K562 (cell line): ENCODE measurements at regions not wholly inside any gene's neighbourhood (a gene's known extent, or its start where the extent isn't known, plus 50 kb on each side); places are given as distances from the start of the nearest gene placed in this dataset.

ENCODE experiments used
- ATAC-seq: fragments of 200-7000 bp; cut with Tn5 transposase; 3 replicates; pipeline ENCODE4 v1.9.1; 2020; ENCODE audit warnings: moderate library complexity
- BruUV-seq: library from RNA; stranded (reverse); fragments of 400-500 nt; replicated peaks from 2 replicates; lab custom pipeline; 2021; lab: Mats Ljungman, UMichigan
- CTCF ChIA-PET: fragments of 300-600 bp; formaldehyde crosslinking; extraction: SDS; loops from one replicate; lab custom pipeline; 2021; ENCODE audit warnings: low intra/inter-chr PET ratio; lab: Yijun Ruan, JAX
- POLR2A ChIA-PET: fragments of 300-600, 350-650 bp; sonication (Branson Sonifier 250); formaldehyde crosslinking; extraction: SDS; loops from one replicate; lab custom pipeline; 2021; ENCODE audit warnings: antibody characterized with exemption, inconsistent platforms; lab: Yijun Ruan, JAX
- DNase-seq, 4 experiments: peaks; one replicate each; pipeline versions ENCODE4 v3.0.0 to v3.0.0-alpha.2; 2011 to 2018; ENCODE audit warnings: low spot score in 3 of 4, mixed read lengths in 3 of 4; ENCODE audit errors: extremely low read depth in 1 of 4
- FAIRE-seq: peaks from 2 replicates; lab custom pipeline; 2011; peaks lifted over from hg19 to GRCh38; lab: Jason Lieb, UNC
- H2AFZ ChIP-seq: 2 replicates; pipeline ENCODE4 v1.6.0; 2011; ENCODE audit warnings: low read depth, low read length, control low read depth, inconsistent platforms
- H3K27ac ChIP-seq: fragments of 200-600 bp; 3 replicates; pipeline ENCODE4 v1.8.0; 2011; ENCODE audit warnings: low read depth, mild to moderate bottlenecking, control low read depth, inconsistent platforms, low read length, moderate library complexity, mixed read lengths; ENCODE audit errors: extremely low read depth
- H3K27me3 ChIP-seq, 2 experiments: fragments of 300-600 bp in 1 of 2; 2 replicates in 1 of 2; 3 replicates in 1 of 2; pipeline versions ENCODE4 v1.6.0 to v1.8.0; 2011; ENCODE audit warnings: inconsistent platforms in 2 of 2, low read length in 2 of 2, mild to moderate bottlenecking in 1 of 2, mixed read lengths in 1 of 2, moderate library complexity in 1 of 2; ENCODE audit not compliant: control insufficient read depth in 2 of 2, insufficient read depth in 2 of 2
- H3K36me3 ChIP-seq: fragments of 300-600 bp; 3 replicates; pipeline ENCODE4 v1.8.0; 2011; ENCODE audit warnings: mild to moderate bottlenecking, low read length, inconsistent platforms; ENCODE audit not compliant: control insufficient read depth, insufficient read depth
- H3K4me1 ChIP-seq, 2 experiments: fragments of 200-600 bp in 1 of 2; replicated peaks in 1 of 2; 2 replicates in 1 of 2; 3 replicates in 1 of 2; pipeline versions ENCODE4 v1.5.1 to v1.8.0; 2011; ENCODE audit warnings: inconsistent platforms in 2 of 2, low read length in 2 of 2, mild to moderate bottlenecking in 1 of 2, mixed read lengths in 1 of 2, moderate library complexity in 1 of 2; ENCODE audit not compliant: control insufficient read depth in 2 of 2, insufficient read depth in 2 of 2
- H3K4me2 ChIP-seq: 2 replicates; pipeline ENCODE4 v1.6.1; 2011; ENCODE audit warnings: low read length, control low read depth, inconsistent platforms, mixed read lengths; ENCODE audit not compliant: insufficient read depth
- H3K4me3 ChIP-seq: fragments of 200-600 bp; sonication (generic), shearing (Covaris generic); 2 replicates; pipeline ENCODE4 v1.5.1; 2016; ENCODE audit warnings: control low read depth, inconsistent platforms
- H3K79me2 ChIP-seq: fragments of 200-600 bp; 3 replicates; pipeline ENCODE4 v1.8.0; 2011; ENCODE audit warnings: low read length, inconsistent platforms; ENCODE audit not compliant: control insufficient read depth, insufficient read depth
- H3K9ac ChIP-seq, 2 experiments: 2 replicates each; pipeline versions ENCODE4 v1.6.0 to v1.6.1; 2011; ENCODE audit warnings: low read depth in 2 of 2, low read length in 2 of 2, control low read depth in 1 of 2, inconsistent platforms in 1 of 2, mild to moderate bottlenecking in 1 of 2, mixed read lengths in 1 of 2; ENCODE audit not compliant: insufficient read depth in 1 of 2
- H3K9me1 ChIP-seq: one replicate; pipeline ENCODE4 v1.6.0; 2011; ENCODE audit warnings: inconsistent platforms, mild to moderate bottlenecking, low read length, moderate library complexity; ENCODE audit not compliant: control insufficient read depth, insufficient read depth
- H3K9me3 ChIP-seq: replicated peaks from 2 replicates; pipeline ENCODE4 v1.5.1; 2011; ENCODE audit warnings: low read depth, low read length, inconsistent platforms; ENCODE audit not compliant: control insufficient read depth, insufficient read depth
- H4K20me1 ChIP-seq: replicated peaks from 2 replicates; pipeline ENCODE4 v1.6.1; 2011; ENCODE audit warnings: low read length, inconsistent platforms, mixed read lengths; ENCODE audit not compliant: control insufficient read depth, insufficient read depth
- CHD1 ChIP-seq: fragments of 200-600 bp; sonication (generic); IDR thresholded peaks from one replicate; pipeline ENCODE4 v1.6.1; 2012; ENCODE audit warnings: mild to moderate bottlenecking, moderate library complexity, low read length, inconsistent platforms
- EWSR1 ChIP-seq: fragments of 450-650 bp; IDR thresholded peaks from 2 replicates; pipeline ENCODE4 v1.6.1; 2018; ENCODE audit warnings: borderline replicate concordance, mild to moderate bottlenecking, low read depth, moderate library complexity; ENCODE audit not compliant: partially characterized antibody
- IRF1 ChIP-seq: sonication (generic); formaldehyde crosslinking; IDR thresholded peaks from 2 replicates; pipeline ENCODE4 v1.8.0; 2022; ENCODE audit warnings: missing genetic modification reagents, mild to moderate bottlenecking, borderline replicate concordance
- ZFP36 ChIP-seq: fragments of 150-350 bp; IDR thresholded peaks from 2 replicates; pipeline ENCODE4 v1.6.1; 2018; ENCODE audit warnings: low read length, low read depth; ENCODE audit not compliant: partially characterized antibody
- WGBS: fragments of 100-300 bp; shearing (Covaris generic); methylation state at CpG from one replicate; pipeline ENCODE4 v1.1.6; 2016; ENCODE audit warnings: low coverage, mixed read lengths; ENCODE audit not compliant: insufficient coverage; ENCODE audit errors: missing lambda C conversion rate; 5-methylcytosine and 5-hydroxymethylcytosine counted together
- in situ Hi-C: fragments of 300-500 bp; cut with MboI; formaldehyde crosslinking; loops from 4 replicates; pipeline ENCODE4 v1.15.0; 2018; ENCODE audit warnings: inconsistent platforms, mixed read lengths
- intact Hi-C: fragments of 100-400 bp; cut with micrococcal nuclease; formaldehyde crosslinking; loops from 2 replicates; pipeline ENCODE4 v1.14.2; 2022
- TF ChIP-seq, protein P1 (sequence below): fragments of 150-350 bp; conservative IDR thresholded peaks from 2 replicates; pipeline ENCODE4 v1.6.1; 2014; ENCODE audit warnings: low read length

DNA sequence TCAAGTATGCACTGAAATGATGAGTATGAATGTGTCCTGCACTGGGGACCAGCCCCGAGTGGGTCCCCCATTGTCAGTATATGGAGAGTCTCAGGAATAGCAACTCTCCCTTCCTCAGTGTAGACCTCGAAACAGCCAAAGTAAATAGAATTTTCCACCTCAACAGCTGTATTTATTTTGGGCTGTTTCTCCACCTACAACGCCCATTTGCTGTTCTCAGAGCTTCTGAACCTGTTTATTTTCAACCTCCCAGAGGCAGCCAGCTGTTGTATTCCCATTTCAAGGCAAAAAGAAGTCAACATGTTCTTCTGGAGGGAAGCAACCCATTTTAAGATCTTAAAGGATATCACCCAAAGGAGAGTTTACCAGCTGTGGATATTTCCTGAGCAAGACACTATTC lies 59.6 kb upstream of the BICC1 start:
- no peak overlapping the region for H3K9ac ChIP-seq
- H3K4me3 ChIP-seq = no peak overlapping the region
- CTCF ChIA-PET = no interaction called here
- WGBS = 0% methylated on average over 3 of the region's 3 CpGs
- no peaks in the 10 kb centered on the region; the same call in 1 of the 2 replicates for H3K9me3 ChIP-seq
- no peak overlapping the region for H3K27ac ChIP-seq
- H3K9me1 ChIP-seq = no peaks in the 10 kb centered on the region
- TF ChIP-seq ZFP36 (no peak), IRF1 (CRISPR knock-in tag) (no peak), CHD1 (no peak), EWSR1 (no peak)
- TF ChIP-seq, protein P1, sequence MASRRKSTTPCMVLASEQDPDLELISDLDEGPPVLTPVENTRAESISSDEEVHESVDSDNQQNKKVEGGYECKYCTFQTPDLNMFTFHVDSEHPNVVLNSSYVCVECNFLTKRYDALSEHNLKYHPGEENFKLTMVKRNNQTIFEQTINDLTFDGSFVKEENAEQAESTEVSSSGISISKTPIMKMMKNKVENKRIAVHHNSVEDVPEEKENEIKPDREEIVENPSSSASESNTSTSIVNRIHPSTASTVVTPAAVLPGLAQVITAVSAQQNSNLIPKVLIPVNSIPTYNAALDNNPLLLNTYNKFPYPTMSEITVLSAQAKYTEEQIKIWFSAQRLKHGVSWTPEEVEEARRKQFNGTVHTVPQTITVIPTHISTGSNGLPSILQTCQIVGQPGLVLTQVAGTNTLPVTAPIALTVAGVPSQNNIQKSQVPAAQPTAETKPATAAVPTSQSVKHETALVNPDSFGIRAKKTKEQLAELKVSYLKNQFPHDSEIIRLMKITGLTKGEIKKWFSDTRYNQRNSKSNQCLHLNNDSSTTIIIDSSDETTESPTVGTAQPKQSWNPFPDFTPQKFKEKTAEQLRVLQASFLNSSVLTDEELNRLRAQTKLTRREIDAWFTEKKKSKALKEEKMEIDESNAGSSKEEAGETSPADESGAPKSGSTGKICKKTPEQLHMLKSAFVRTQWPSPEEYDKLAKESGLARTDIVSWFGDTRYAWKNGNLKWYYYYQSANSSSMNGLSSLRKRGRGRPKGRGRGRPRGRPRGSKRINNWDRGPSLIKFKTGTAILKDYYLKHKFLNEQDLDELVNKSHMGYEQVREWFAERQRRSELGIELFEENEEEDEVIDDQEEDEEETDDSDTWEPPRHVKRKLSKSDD = no peak
- DNase-seq = no peak
- peaks cover 0 to 2% of the 10 kb centered on the region in 2 experiments; a peak in 1 of 5 replicates for H3K4me1 ChIP-seq
- no peaks in the 10 kb centered on the region for H4K20me1 ChIP-seq
- intact Hi-C loops = no loop called here
- POLR2A ChIA-PET = no interaction called here
- in situ Hi-C loops = no loop called here
- FAIRE-seq = no peak
- no peak overlapping the region for H3K4me2 ChIP-seq
- no peak overlapping the region for H2AFZ ChIP-seq
- H3K36me3 ChIP-seq = no peaks in the 10 kb centered on the region
- BruUV-seq = no TSS peak
- no peak for ATAC-seq
- no peaks in the 10 kb centered on the region for H3K27me3 ChIP-seq
- H3K79me2 ChIP-seq = no peaks in the 10 kb centered on the region
